CD4-positive, alpha-beta memory T cell (primary cell): ENCODE measurements at regions not wholly inside any gene's neighbourhood (a gene's known extent, or its start where the extent isn't known, plus 50 kb on each side); places are given as distances from the start of the nearest gene placed in this dataset.

Experiments used
- CTCF ChIA-PET: fragments of 350-600 bp; sonication (Branson Sonifier 250); formaldehyde crosslinking; loops from one replicate; lab custom pipeline; 2021; ENCODE audit warnings: inconsistent platforms; ENCODE audit not compliant: partially characterized antibody; lab: Charles Lee
- POLR2A ChIA-PET: fragments of 350-600 bp; sonication (Branson Sonifier 250); formaldehyde crosslinking; loops from one replicate; lab custom pipeline; 2021; ENCODE audit not compliant: partially characterized antibody; lab: Charles Lee
- DNase-seq, 5 donors: peaks; one replicate each; pipeline versions ENCODE4 v3.0.0 to v3.0.0-alpha.2; 2020 to 2022; ENCODE audit warnings: mixed read lengths in 1 of 5
- H3K27ac ChIP-seq: one replicate; pipeline ENCODE4 v1.7.0; 2013; ENCODE audit warnings: low read depth, low read length
- H3K27me3 ChIP-seq: 2 replicates; pipeline ENCODE4 v1.7.0; 2013; ENCODE audit warnings: mild to moderate bottlenecking, low read length, moderate library complexity; ENCODE audit not compliant: insufficient read depth
- H3K36me3 ChIP-seq: 2 replicates; pipeline ENCODE4 v1.7.0; 2013; ENCODE audit warnings: mild to moderate bottlenecking, low read length, moderate library complexity; ENCODE audit not compliant: insufficient read depth
- H3K4me1 ChIP-seq: 2 replicates; pipeline ENCODE4 v1.7.0; 2013; ENCODE audit warnings: mild to moderate bottlenecking, low read length, moderate library complexity; ENCODE audit not compliant: insufficient read depth
- H3K4me3 ChIP-seq, 2 donors: one replicate each; pipeline ENCODE4 v1.7.0; 2013; ENCODE audit warnings: low read length in 2 of 2, mild to moderate bottlenecking in 1 of 2
- H3K9me3 ChIP-seq, 2 donors: one replicate each; pipeline ENCODE4 v1.7.0; 2013; ENCODE audit warnings: low read length in 2 of 2, control low read depth in 1 of 2; ENCODE audit not compliant: control insufficient read depth in 1 of 2
- H3K27ac Mint-ChIP-seq, 7 donors: one replicate each; pipeline ENCODE4 v1.8.0; 2020 to 2021; ENCODE audit warnings: mixed read lengths in 7 of 7, mild to moderate bottlenecking in 6 of 7, inconsistent platforms in 3 of 7, moderate library complexity in 3 of 7
- H3K27me3 Mint-ChIP-seq, 2 donors: one replicate each; pipeline ENCODE4 v1.8.0; 2020 to 2021; ENCODE audit warnings: mixed read lengths in 2 of 2
- H3K36me3 Mint-ChIP-seq, 2 donors: one replicate each; pipeline ENCODE4 v1.8.0; 2020 to 2021; ENCODE audit warnings: mixed read lengths in 2 of 2, inconsistent platforms in 1 of 2, mild to moderate bottlenecking in 1 of 2
- H3K4me1 Mint-ChIP-seq, 4 donors: one replicate each; pipeline ENCODE4 v1.8.0; 2020 to 2021; ENCODE audit warnings: mixed read lengths in 4 of 4, mild to moderate bottlenecking in 1 of 4
- H3K4me3 Mint-ChIP-seq, 8 donors: one replicate each; pipeline ENCODE4 v1.8.0; 2020 to 2021; ENCODE audit warnings: mixed read lengths in 8 of 8, mild to moderate bottlenecking in 7 of 8, moderate library complexity in 6 of 8, inconsistent platforms in 3 of 8
- H3K9me3 Mint-ChIP-seq, 8 donors: one replicate each; pipeline ENCODE4 v1.8.0; 2020 to 2021; ENCODE audit warnings: mixed read lengths in 8 of 8, mild to moderate bottlenecking in 5 of 8, inconsistent platforms in 3 of 8, moderate library complexity in 1 of 8
- intact Hi-C: fragments of 100-400 bp; cut with micrococcal nuclease; formaldehyde crosslinking; loops from one replicate; pipeline ENCODE4 v1.15.1; 2023

DNA sequence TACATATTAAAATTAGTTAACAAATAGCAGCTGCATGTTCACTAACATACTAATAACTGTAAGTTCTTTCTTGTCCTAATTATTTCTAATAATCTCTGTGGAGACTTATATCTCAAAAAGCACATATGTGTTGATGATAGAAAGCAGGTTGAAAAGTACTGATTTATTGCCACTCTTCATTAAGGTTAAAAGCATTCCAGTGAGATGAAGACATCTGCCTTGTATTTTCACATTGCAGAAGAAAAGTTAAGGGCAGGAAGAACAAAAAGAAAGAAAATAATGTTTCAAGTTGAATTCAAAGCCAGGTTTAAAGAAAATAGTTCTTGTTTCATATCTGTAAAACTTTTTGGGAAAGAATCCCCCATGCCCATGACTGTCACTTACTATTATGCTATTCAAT is 429.9 kb downstream of the MTX2 start:
- no peak overlapping the region for H3K4me3 ChIP-seq
- DNase-seq = no peak
- CTCF ChIA-PET = no interaction called here

DNA sequence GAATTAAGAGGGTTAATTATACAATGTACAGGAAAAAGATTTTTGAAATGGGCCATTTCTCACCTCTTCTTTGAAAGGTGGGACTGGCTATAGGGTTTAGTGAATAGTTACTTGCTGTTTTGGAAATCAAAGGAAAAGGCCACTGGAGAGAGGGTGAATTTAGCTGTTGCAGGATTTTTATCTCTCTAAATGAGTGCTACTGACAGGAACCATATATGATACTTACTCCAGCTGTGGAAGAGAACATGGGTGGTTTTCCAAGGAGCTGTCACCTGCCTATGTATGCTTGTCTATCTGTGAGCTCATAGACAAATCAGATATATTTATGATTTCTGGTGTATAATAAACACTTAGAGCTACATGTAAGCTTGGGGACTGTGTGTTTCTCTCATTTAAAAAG is 430.4 kb downstream of the MTX2 start:
- Mint-ChIP-seq H3K4me3 (no peak overlapping the region), H3K9me3 (no peaks in the 10 kb centered on the region), H3K36me3 (no peaks in the 10 kb centered on the region), H3K27me3 (peaks cover 3 to 10% of the 10 kb centered on the region in 2 donors), H3K4me1 (no peaks in the 10 kb centered on the region), H3K27ac (no peak overlapping the region)
- Histone ChIP-seq H3K27ac (no peak overlapping the region), H3K9me3 (no peaks in the 10 kb centered on the region), H3K4me3 (no peak overlapping the region), H3K4me1 (no peaks in the 10 kb centered on the region), H3K36me3 (no peaks in the 10 kb centered on the region), H3K27me3 (no peaks in the 10 kb centered on the region)
- intact Hi-C loops = no loop called here
- DNase-seq = no peak
- POLR2A ChIA-PET = no interaction called here
- CTCF ChIA-PET = no interaction called here

More for the DNA sequence above, 429.9 kb downstream of the MTX2 start:
- Mint-ChIP-seq H3K27me3 (peaks cover 4 to 10% of the 10 kb centered on the region in 2 donors), H3K9me3 (no peaks in the 10 kb centered on the region), H3K4me1 (no peaks in the 10 kb centered on the region), H3K36me3 (no peaks in the 10 kb centered on the region), H3K27ac (no peak overlapping the region), H3K4me3 (no peak overlapping the region)
- POLR2A ChIA-PET = no interaction called here
- Histone ChIP-seq H3K4me1 (no peaks in the 10 kb centered on the region), H3K27ac (no peak overlapping the region), H3K9me3 (no peaks in the 10 kb centered on the region), H3K36me3 (no peaks in the 10 kb centered on the region), H3K27me3 (no peaks in the 10 kb centered on the region)
- intact Hi-C loops = no loop called here

DNA sequence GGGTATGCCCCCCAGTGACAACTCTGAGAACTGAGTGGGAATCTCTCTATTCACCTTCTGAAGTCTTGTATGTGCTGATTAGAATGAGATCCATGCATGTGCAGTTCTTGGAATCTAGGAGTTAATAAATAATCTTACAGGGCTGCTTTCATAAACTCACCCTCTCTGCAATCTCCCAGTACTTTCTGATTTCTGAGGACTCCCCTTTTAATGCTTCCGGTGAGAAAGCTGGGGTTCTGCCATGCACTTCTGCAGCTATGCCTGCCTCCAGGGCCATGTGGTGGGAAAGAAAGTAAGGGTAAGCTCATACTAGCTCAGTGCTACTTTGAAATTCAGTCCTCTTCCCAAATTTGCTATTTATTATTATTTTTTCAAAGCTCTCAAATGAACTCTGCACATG is 432.9 kb downstream of the MTX2 start:
- Histone ChIP-seq H3K4me3 (no peak overlapping the region), H3K27ac (no peak overlapping the region), H3K36me3 (no peaks in the 10 kb centered on the region), H3K4me1 (no peaks in the 10 kb centered on the region), H3K9me3 (no peaks in the 10 kb centered on the region), H3K27me3 (no peaks in the 10 kb centered on the region)
- peaks cover 4 to 8% of the 10 kb centered on the region in 2 donors for H3K27me3 Mint-ChIP-seq
- no peaks in the 10 kb centered on the region for H3K4me1 Mint-ChIP-seq
- no peak overlapping the region for H3K27ac Mint-ChIP-seq
- intact Hi-C loops = no loop called here
- H3K9me3 Mint-ChIP-seq = no peaks in the 10 kb centered on the region
- ChIA-PET POLR2A (no interaction called here), CTCF (no interaction called here)
- H3K4me3 Mint-ChIP-seq = no peak overlapping the region
- no peak for DNase-seq
- no peaks in the 10 kb centered on the region for H3K36me3 Mint-ChIP-seq

GRCh38 chr2:176704282-176704858 is 435.1 kb downstream of the MTX2 start:
- Mint-ChIP-seq H3K36me3 (no peaks in the 10 kb centered on the region), H3K4me1 (no peaks in the 10 kb centered on the region), H3K27ac (no peak overlapping the region), H3K4me3 (no peak overlapping the region), H3K9me3 (no peaks in the 10 kb centered on the region), H3K27me3 (peaks cover 4 to 22% of the 10 kb centered on the region in 2 donors)
- intact Hi-C loops = no loop called here
- Histone ChIP-seq H3K36me3 (no peaks in the 10 kb centered on the region), H3K9me3 (no peaks in the 10 kb centered on the region), H3K4me3 (no peak overlapping the region), H3K4me1 (no peaks in the 10 kb centered on the region), H3K27me3 (no peaks in the 10 kb centered on the region), H3K27ac (no peak overlapping the region)
- ChIA-PET CTCF (no interaction called here), POLR2A (no interaction called here)
- no peak for DNase-seq

DNA sequence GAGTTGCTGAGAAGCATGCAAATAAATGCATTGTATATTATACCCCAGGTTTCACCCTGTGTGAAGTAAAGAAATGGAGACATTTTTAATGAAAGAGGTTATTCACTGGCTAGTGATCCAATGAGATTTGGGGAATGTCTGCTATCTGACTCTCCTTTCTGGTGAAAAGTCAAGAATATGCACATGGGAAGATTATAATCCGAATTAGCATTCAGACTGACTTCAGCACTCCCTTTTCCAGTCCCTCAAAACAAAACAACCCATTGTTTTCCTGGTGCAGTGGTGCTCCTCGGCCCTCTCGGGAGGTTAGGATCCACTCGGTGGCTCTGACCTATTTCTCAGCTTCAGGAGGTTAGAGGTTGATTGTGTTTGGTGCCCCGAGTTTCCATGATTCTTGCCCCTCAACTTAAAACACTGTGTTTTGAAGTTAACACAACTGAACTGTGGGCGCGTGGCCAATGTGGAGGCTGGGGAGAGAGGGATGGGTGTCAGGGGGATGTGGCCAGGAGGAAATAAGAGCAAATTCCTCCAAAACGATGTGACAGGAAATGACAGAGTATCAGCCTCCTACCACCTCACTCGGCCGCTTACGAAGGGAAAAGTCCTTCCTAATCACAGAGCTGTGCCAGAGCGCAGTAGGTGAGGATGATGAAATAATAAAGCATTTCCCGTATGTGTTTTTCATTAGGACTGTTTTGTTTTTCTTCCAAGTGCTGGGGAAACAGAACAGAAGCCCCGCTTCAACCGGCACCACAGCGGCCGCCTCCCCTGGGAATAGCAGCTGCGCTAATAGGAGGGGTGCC is 440.1 kb downstream of the MTX2 start:
- no peak overlapping the region for H3K4me3 Mint-ChIP-seq
- no peaks in the 10 kb centered on the region for H3K9me3 ChIP-seq
- intact Hi-C loops = no loop called here
- H3K27ac Mint-ChIP-seq = no peak overlapping the region
- no peaks in the 10 kb centered on the region for H3K27me3 ChIP-seq
- no peaks in the 10 kb centered on the region for H3K4me1 Mint-ChIP-seq
- POLR2A ChIA-PET = no interaction called here
- H3K27me3 Mint-ChIP-seq = peaks cover 13 to 25% of the 10 kb centered on the region in 2 donors
- no peak for DNase-seq
- H3K4me1 ChIP-seq = no peaks in the 10 kb centered on the region
- H3K36me3 ChIP-seq = no peaks in the 10 kb centered on the region
- H3K4me3 ChIP-seq = no peak overlapping the region
- no peak overlapping the region for H3K27ac ChIP-seq
- H3K36me3 Mint-ChIP-seq = no peaks in the 10 kb centered on the region
- peaks cover 0 to 2% (median 0%) of the 10 kb centered on the region in 8 donors for H3K9me3 Mint-ChIP-seq
- CTCF ChIA-PET = no interaction called here

GRCh38 chr2:176709991-176710390 is 440.7 kb downstream of the MTX2 start:
- no peak overlapping the region for H3K27ac ChIP-seq
- intact Hi-C loops = no loop called here
- no peaks in the 10 kb centered on the region for H3K27me3 ChIP-seq
- no peaks in the 10 kb centered on the region for H3K9me3 ChIP-seq
- H3K36me3 ChIP-seq = no peaks in the 10 kb centered on the region
- H3K27me3 Mint-ChIP-seq = peaks cover 13 to 25% of the 10 kb centered on the region in 2 donors
- no peaks in the 10 kb centered on the region for H3K36me3 Mint-ChIP-seq
- CTCF ChIA-PET = no interaction called here
- H3K4me3 ChIP-seq = no peak overlapping the region
- POLR2A ChIA-PET = no interaction called here
- no peak overlapping the region for H3K27ac Mint-ChIP-seq
- H3K9me3 Mint-ChIP-seq = peaks cover 0 to 2% (median 0%) of the 10 kb centered on the region in 8 donors
- no peak overlapping the region for H3K4me3 Mint-ChIP-seq
- no peak for DNase-seq
- no peaks in the 10 kb centered on the region for H3K4me1 Mint-ChIP-seq
- H3K4me1 ChIP-seq = no peaks in the 10 kb centered on the region

GRCh38 chr2:176710657-176711186 is 441.5 kb downstream of the MTX2 start:
- ChIA-PET CTCF (no interaction called here), POLR2A (no interaction called here)
- Histone ChIP-seq H3K4me1 (no peaks in the 10 kb centered on the region), H3K27me3 (no peaks in the 10 kb centered on the region), H3K4me3 (no peak overlapping the region), H3K9me3 (no peaks in the 10 kb centered on the region), H3K27ac (no peak overlapping the region), H3K36me3 (no peaks in the 10 kb centered on the region)
- H3K4me1 Mint-ChIP-seq = no peaks in the 10 kb centered on the region
- H3K27ac Mint-ChIP-seq = no peak overlapping the region
- DNase-seq = no peak
- H3K27me3 Mint-ChIP-seq = peaks cover 12 to 25% of the 10 kb centered on the region in 2 donors
- peaks cover 0 to 2% (median 0%) of the 10 kb centered on the region in 8 donors for H3K9me3 Mint-ChIP-seq
- no peaks in the 10 kb centered on the region for H3K36me3 Mint-ChIP-seq
- no peak overlapping the region for H3K4me3 Mint-ChIP-seq
- intact Hi-C loops = no loop called here
